Fibroblast of skin of left quadriceps (primary cell): ENCODE measurements at regions not wholly inside any gene's neighbourhood (a gene's known extent, or its start where the extent isn't known, plus 50 kb on each side); places are given as distances from the start of the nearest gene placed in this dataset.

ENCODE experiments used
- DNase-seq, 2 experiments: peaks; one replicate each; pipeline ENCODE4 v3.0.0-alpha.2; 2013; ENCODE audit warnings: low read depth in 2 of 2

- no peak for DNase-seq
Measured at GRCh38 chrX:8319359-8319758, 145.3 kb upstream of the VCX3B start.

- DNase-seq = no peak
Measured at GRCh38 chrX:8323356-8323755, 141.3 kb upstream of the VCX3B start.

- DNase-seq = no peak
Measured at GRCh38 chrX:8341814-8342590, 122.6 kb upstream of the VCX3B start.

- no peak for DNase-seq
Measured at GRCh38 chrX:8345473-8345872, 119.2 kb upstream of the VCX3B start.

- no peak for DNase-seq
Measured at GRCh38 chrX:8346060-8346459, 118.6 kb upstream of the VCX3B start.

GRCh38 chrX:8346892-8347291 is 117.7 kb upstream of the VCX3B start:
- DNase-seq = no peak

- no peak for DNase-seq
Measured at GRCh38 chrX:8349816-8350544, 114.7 kb upstream of the VCX3B start.

- no peak for DNase-seq
Measured at GRCh38 chrX:8358302-8358701, 106.3 kb upstream of the VCX3B start.

- DNase-seq = no peak
Measured at GRCh38 chrX:8364369-8365141, 100.1 kb upstream of the VCX3B start.

GRCh38 chrX:8366481-8366880 is 98.1 kb upstream of the VCX3B start:
- no peak for DNase-seq

GRCh38 chrX:8374041-8374825 is 90.4 kb upstream of the VCX3B start:
- no peak for DNase-seq

GRCh38 chrX:8377041-8377440 is 87.6 kb upstream of the VCX3B start:
- DNase-seq = no peak

- no peak for DNase-seq
Measured at GRCh38 chrX:8390771-8391170, 73.9 kb upstream of the VCX3B start.

GRCh38 chrX:8403988-8404387 is 60.6 kb upstream of the VCX3B start:
- no peak for DNase-seq

- no peak for DNase-seq
Measured at GRCh38 chrX:8404471-8404870, 60.2 kb upstream of the VCX3B start.

- DNase-seq = no peak
Measured at GRCh38 chrX:8404926-8405325, 59.7 kb upstream of the VCX3B start.

GRCh38 chrX:8405631-8406030 is 59.0 kb upstream of the VCX3B start:
- DNase-seq = no peak

- no peak for DNase-seq
Measured at GRCh38 chrX:8413279-8413678, 51.4 kb upstream of the VCX3B start.
